H1 (cell line): ENCODE measurements at regions not wholly inside any gene's neighbourhood (a gene's known extent, or its start where the extent isn't known, plus 50 kb on each side); places are given as distances from the start of the nearest gene placed in this dataset.

Source experiments
- CTCF ChIA-PET: fragments of 300-600 bp; sonication (Branson Sonifier 250); formaldehyde crosslinking; loops from one replicate; lab custom pipeline; 2021; ENCODE audit not compliant: partially characterized antibody; lab: Charles Lee
- POLR2A ChIA-PET: fragments of 300-600 bp; sonication (Branson Sonifier 250); formaldehyde crosslinking; loops from one replicate; lab custom pipeline; 2021; ENCODE audit warnings: inconsistent platforms; ENCODE audit not compliant: partially characterized antibody; lab: Charles Lee
- DNase-seq, 2 experiments: peaks; one replicate each; pipeline versions ENCODE4 v3.0.0 to v3.0.0-alpha.2; 2010 to 2022; ENCODE audit warnings: low spot score in 2 of 2, low read depth in 1 of 2, mixed read lengths in 1 of 2
- FAIRE-seq: peaks from 2 replicates; lab custom pipeline; 2011; peaks lifted over from hg19 to GRCh38; lab: Jason Lieb, UNC
- H2AFZ ChIP-seq: 2 replicates; pipeline ENCODE4 v1.8.1; 2012; ENCODE audit warnings: low read length, inconsistent platforms
- H2AK5ac ChIP-seq: 2 replicates; pipeline ENCODE4 v1.6.1; 2013; ENCODE audit warnings: low read depth, low read length
- H2BK120ac ChIP-seq: replicated peaks from 2 replicates; pipeline ENCODE3; 2013; ENCODE audit warnings: low read depth, low read length, inconsistent platforms
- H2BK12ac ChIP-seq: 2 replicates; pipeline ENCODE4 v1.6.1; 2013; ENCODE audit warnings: low read depth, low read length
- H2BK15ac ChIP-seq: 2 replicates; pipeline ENCODE4 v1.6.1; 2013; ENCODE audit warnings: low read length
- H2BK20ac ChIP-seq: 2 replicates; pipeline ENCODE4 v1.6.1; 2013; ENCODE audit warnings: low read length
- H2BK5ac ChIP-seq: 2 replicates; pipeline ENCODE4 v1.6.1; 2013; ENCODE audit warnings: low read depth, low read length
- H3K14ac ChIP-seq: 2 replicates; pipeline ENCODE4 v1.6.1; 2013; ENCODE audit warnings: inconsistent platforms; ENCODE audit not compliant: insufficient read length
- H3K18ac ChIP-seq: 2 replicates; pipeline ENCODE4 v1.6.1; 2013; ENCODE audit warnings: low read length; ENCODE audit errors: extremely low read depth
- H3K23ac ChIP-seq: 2 replicates; pipeline ENCODE4 v1.6.1; 2013; ENCODE audit warnings: inconsistent platforms; ENCODE audit not compliant: insufficient read length
- H3K23me2 ChIP-seq: 2 replicates; pipeline ENCODE4 v1.6.1; 2013; ENCODE audit warnings: low read depth, low read length
- H3K27ac ChIP-seq: 2 replicates; pipeline ENCODE4 v1.6.1; 2011; ENCODE audit warnings: low read depth, low read length, inconsistent platforms
- H3K27me3 ChIP-seq, 4 experiments: replicated peaks in 1 of 4; 1 replicate in 1 of 4; 2 replicates in 3 of 4; pipeline versions ENCODE4 v1.6.1 to v1.8.1; 2011 to 2013; ENCODE audit warnings: low read length in 3 of 4, mild to moderate bottlenecking in 3 of 4, inconsistent platforms in 2 of 4, mixed read lengths in 2 of 4, moderate library complexity in 1 of 4; ENCODE audit not compliant: control insufficient read depth in 3 of 4, insufficient read depth in 3 of 4; ENCODE audit errors: extremely low read depth in 1 of 4
- H3K36me3 ChIP-seq, 4 experiments: 2 replicates each; pipeline versions ENCODE4 v1.6.1 to v1.8.1; 2011 to 2013; ENCODE audit warnings: mild to moderate bottlenecking in 4 of 4, low read length in 3 of 4, moderate library complexity in 2 of 4, control low read depth in 1 of 4, inconsistent platforms in 1 of 4; ENCODE audit not compliant: insufficient read depth in 4 of 4, control insufficient read depth in 2 of 4
- H3K4ac ChIP-seq: replicated peaks from 2 replicates; pipeline ENCODE3; 2013; ENCODE audit warnings: low read length, low read depth, mixed read lengths, inconsistent platforms; ENCODE audit not compliant: insufficient read length
- H3K4me1 ChIP-seq, 4 experiments: replicated peaks in 1 of 4; 1 replicate in 1 of 4; 2 replicates in 3 of 4; pipeline versions ENCODE4 v1.6.1 to v1.8.1; 2011 to 2013; ENCODE audit warnings: low read length in 3 of 4, inconsistent platforms in 2 of 4, mixed read lengths in 1 of 4; ENCODE audit not compliant: insufficient read depth in 4 of 4, control insufficient read depth in 3 of 4
- H3K4me2 ChIP-seq, 2 experiments: 2 replicates each; pipeline versions ENCODE4 v1.6.1 to v1.8.1; 2011 to 2013; ENCODE audit warnings: low read depth in 2 of 2, low read length in 2 of 2, control low read depth in 1 of 2, inconsistent platforms in 1 of 2, mild to moderate bottlenecking in 1 of 2; ENCODE audit not compliant: insufficient read depth in 1 of 2
- H3K4me3 ChIP-seq, 4 experiments: fragments of 200-600, 300-600 bp in 1 of 4; sonication (generic), shearing (Covaris generic), sonication (Bioruptor Twin) in 1 of 4; 2 replicates each; pipeline versions ENCODE4 v1.5.1 to v1.8.1; 2011 to 2016; ENCODE audit warnings: low read length in 4 of 4, low read depth in 3 of 4, control low read depth in 2 of 4, inconsistent platforms in 2 of 4, mild to moderate bottlenecking in 2 of 4, mixed read lengths in 1 of 4, moderate library complexity in 1 of 4; ENCODE audit not compliant: insufficient read depth in 2 of 4; ENCODE audit errors: extremely low read depth in 1 of 4
- H3K56ac ChIP-seq: replicated peaks from 2 replicates; pipeline ENCODE3; 2013; ENCODE audit warnings: low read depth, mild to moderate bottlenecking, mixed read lengths, low read length, inconsistent platforms; ENCODE audit not compliant: insufficient read length
- H3K79me1 ChIP-seq: 2 replicates; pipeline ENCODE4 v1.6.1; 2013; ENCODE audit warnings: low read depth, low read length, control low read depth
- H3K79me2 ChIP-seq, 2 experiments: 2 replicates each; pipeline versions ENCODE4 v1.6.1 to v1.8.1; 2012 to 2013; ENCODE audit warnings: low read length in 2 of 2, mild to moderate bottlenecking in 2 of 2, inconsistent platforms in 1 of 2; ENCODE audit not compliant: insufficient read depth in 2 of 2, control insufficient read depth in 1 of 2
- H3K9ac ChIP-seq, 4 experiments: replicated peaks in 1 of 4; 1 replicate in 1 of 4; 2 replicates in 3 of 4; pipeline versions ENCODE4 v1.6.1 to v1.8.1; 2011 to 2013; ENCODE audit warnings: low read depth in 3 of 4, low read length in 3 of 4, control low read depth in 2 of 4, mild to moderate bottlenecking in 2 of 4, moderate library complexity in 2 of 4, inconsistent platforms in 1 of 4; ENCODE audit errors: extremely low read depth in 1 of 4
- H3K9me3 ChIP-seq, 2 experiments: 2 replicates each; pipeline versions ENCODE4 v1.6.1 to v1.8.1; 2012 to 2013; ENCODE audit warnings: mild to moderate bottlenecking in 2 of 2, moderate library complexity in 2 of 2, control low read depth in 1 of 2, inconsistent platforms in 1 of 2, low read depth in 1 of 2, low read length in 1 of 2, mixed read lengths in 1 of 2; ENCODE audit not compliant: insufficient read depth in 2 of 2
- H4K20me1 ChIP-seq, 2 experiments: replicated peaks in 1 of 2; 2 replicates each; pipeline versions ENCODE3 to v1.8.1; 2011 to 2013; ENCODE audit warnings: inconsistent platforms in 2 of 2, low read length in 2 of 2, mild to moderate bottlenecking in 1 of 2; ENCODE audit not compliant: insufficient read depth in 2 of 2, control insufficient read depth in 1 of 2
- H4K5ac ChIP-seq: 2 replicates; pipeline ENCODE4 v1.6.1; 2013; ENCODE audit warnings: low read length, low read depth, mixed read lengths, inconsistent platforms; ENCODE audit not compliant: insufficient read length
- H4K8ac ChIP-seq: 2 replicates; pipeline ENCODE4 v1.8.0; 2013; ENCODE audit warnings: mild to moderate bottlenecking, moderate library complexity, low read length, inconsistent platforms; ENCODE audit not compliant: insufficient read depth; ENCODE audit errors: extremely low read depth
- H4K91ac ChIP-seq: replicated peaks from 2 replicates; pipeline ENCODE3; 2013; ENCODE audit warnings: low read length, mixed read lengths, inconsistent platforms; ENCODE audit not compliant: insufficient read length
- ASH2L ChIP-seq: fragments of 200-600, 300-600 bp; sonication (generic); IDR thresholded peaks from one replicate; pipeline ENCODE4 v1.7.1; 2017; ENCODE audit warnings: low read length
- SIN3A ChIP-seq, 2 experiments: IDR thresholded peaks in 1 of 2; conservative IDR thresholded peaks in 1 of 2; 2 replicates each; pipeline ENCODE4 v1.6.1; 2011 to 2012; ENCODE audit warnings: low read length in 2 of 2, improper control_type of control experiment in 1 of 2, low read depth in 1 of 2, mild to moderate bottlenecking in 1 of 2
- WGBS, 2 experiments: shearing (Covaris generic) in 1 of 2; methylation state at CpG; one replicate each; pipeline versions ENCODE4 v1.1.6 to v1.1.7; 2013 to 2015; ENCODE audit warnings: low lambda C conversion rate in 2 of 2, mixed read lengths in 2 of 2, inconsistent platforms in 1 of 2, low coverage in 1 of 2, missing lambda C conversion rate in 1 of 2; ENCODE audit not compliant: insufficient replicate concordance in 2 of 2, insufficient coverage in 1 of 2, insufficient read length in 1 of 2; ENCODE audit errors: extremely low coverage in 1 of 2, missing lambda C conversion rate in 1 of 2; 5-methylcytosine and 5-hydroxymethylcytosine counted together

DNA sequence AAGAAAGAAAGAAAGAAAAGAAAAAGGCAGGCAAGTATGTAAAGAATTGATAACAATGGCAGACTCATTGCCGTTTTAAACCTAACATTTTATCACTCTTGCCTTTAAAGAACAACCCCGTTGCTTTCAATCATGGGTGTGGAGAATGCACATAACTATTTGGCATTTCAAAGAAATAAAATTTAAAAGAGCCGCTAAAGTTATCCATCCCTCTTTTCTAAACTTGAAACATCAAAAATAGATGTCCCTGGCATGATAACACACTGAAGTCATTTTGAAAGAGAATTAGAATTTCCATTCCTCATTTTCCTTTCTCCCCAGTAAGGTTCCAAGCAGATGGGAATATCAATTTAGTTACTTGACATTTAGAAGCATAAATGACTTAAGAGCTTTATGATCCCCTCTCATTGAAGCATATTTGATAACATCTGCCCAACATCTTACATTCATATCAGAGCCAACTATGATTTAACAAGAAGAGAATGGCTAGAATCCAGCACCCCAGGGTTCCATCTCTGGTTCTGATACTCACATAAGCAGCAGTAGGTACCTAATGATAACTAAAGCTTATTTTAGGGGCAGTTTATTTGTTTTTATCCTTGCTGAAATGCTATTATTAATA lies 529.6 kb upstream of the LRRC4C start:
- no peaks in the 10 kb centered on the region for H3K23me2 ChIP-seq
- no peak overlapping the region for H2BK20ac ChIP-seq
- H3K79me2 ChIP-seq = no peaks in the 10 kb centered on the region
- no peak overlapping the region for H2AK5ac ChIP-seq
- WGBS, 2 experiments = 92% methylated on average over 3 of the region's 3 CpGs; no CpG with 5 or more reads in 1 of the 2 experiments
- H4K8ac ChIP-seq = no peak overlapping the region
- ChIA-PET POLR2A (no interaction called here), CTCF (no interaction called here)
- H2BK15ac ChIP-seq = no peak overlapping the region
- no peaks in the 10 kb centered on the region for H3K9me3 ChIP-seq
- no peak overlapping the region for H3K23ac ChIP-seq
- H3K79me1 ChIP-seq = no peaks in the 10 kb centered on the region
- peaks cover 0 to 1% (median 0%) of the 10 kb centered on the region in 4 experiments; a peak in 1 of 7 replicates for H3K27me3 ChIP-seq
- H3K56ac ChIP-seq = no peak overlapping the region
- H3K4ac ChIP-seq = no peak overlapping the region
- H3K9ac ChIP-seq = no peak overlapping the region
- H4K5ac ChIP-seq = no peak overlapping the region
- no peaks in the 10 kb centered on the region for H3K36me3 ChIP-seq
- H3K4me2 ChIP-seq = no peak overlapping the region
- no peak overlapping the region for H3K4me3 ChIP-seq
- no peak for DNase-seq
- FAIRE-seq = no peak
- no peak overlapping the region for H3K18ac ChIP-seq
- H3K4me1 ChIP-seq = no peaks in the 10 kb centered on the region
- H2AFZ ChIP-seq = no peak overlapping the region
- H2BK120ac ChIP-seq = no peak overlapping the region
- H2BK12ac ChIP-seq = no peak overlapping the region
- H2BK5ac ChIP-seq = no peak overlapping the region
- no peak overlapping the region for H3K14ac ChIP-seq
- TF ChIP-seq ASH2L = no peak
- no peak for TF ChIP-seq SIN3A (conservative IDR thresholded peaks at IDR 0.05 in 1 of 2, IDR thresholded peaks at IDR 0.05 in 1 of 2; ENCODE audit: low read depth in 1 of 2, low read length in 2 of 2)
- H3K27ac ChIP-seq = no peak overlapping the region
- no peak overlapping the region for H4K91ac ChIP-seq
- no peaks in the 10 kb centered on the region for H4K20me1 ChIP-seq
